Glomerular visceral epithelial cell (primary cell): ENCODE measurements at regions not wholly inside any gene's neighbourhood (a gene's known extent, or its start where the extent isn't known, plus 50 kb on each side); places are given as distances from the start of the nearest gene placed in this dataset.
A peak's percentile ranks its signal among the peaks of the same experiment; 100 is the strongest.

Experiments
- DNase-seq: peaks from one replicate; pipeline ENCODE4 v3.0.0-alpha.2; 2016; ENCODE audit errors: extremely low spot score

GRCh38 chr5:110354915-110355644 is 371.4 kb downstream of the TMEM232 start:
- DNase-seq: no peak

GRCh38 chr5:110356677-110357076 is 369.8 kb downstream of the TMEM232 start:
- peak; percentile 17 for DNase-seq

GRCh38 chr5:110359221-110359620 is 367.2 kb downstream of the TMEM232 start:
- DNase-seq: no peak

GRCh38 chr5:110361471-110361870 is 365.0 kb downstream of the TMEM232 start:
- DNase-seq: peak; percentile 24

GRCh38 chr5:110362261-110362660 is 364.2 kb downstream of the TMEM232 start:
- DNase-seq: no peak

- DNase-seq: no peak
These were observed 359.8 kb downstream of the TMEM232 start for GRCh38 chr5:110366716-110367115.
